IMR-90 (cell line): ENCODE measurements at regions not wholly inside any gene's neighbourhood (a gene's known extent, or its start where the extent isn't known, plus 50 kb on each side); places are given as distances from the start of the nearest gene placed in this dataset.

Source experiments
- ATAC-seq: fragments of 200-7000 bp; cut with Tn5 transposase; 2 replicates; pipeline ENCODE4 v1.9.1; 2020; ENCODE audit warnings: low read depth, mild to moderate bottlenecking, moderate library complexity
- BruUV-seq: library from RNA; stranded (reverse); fragments of 400-500 nt; replicated peaks from 2 replicates; lab custom pipeline; 2021; lab: Mats Ljungman, UMichigan
- CTCF ChIA-PET: fragments of 300-600 bp; formaldehyde crosslinking; extraction: SDS; loops from one replicate; lab custom pipeline; 2021; ENCODE audit warnings: antibody characterized with exemption; lab: Yijun Ruan, JAX
- POLR2A ChIA-PET: fragments of 300-600 bp; sonication (Branson Sonifier 250); formaldehyde crosslinking; loops from one replicate; lab custom pipeline; 2022; ENCODE audit warnings: antibody characterized with exemption; ENCODE audit not compliant: unreplicated experiment; lab: Charles Lee
- DNase-seq: peaks from one replicate; pipeline ENCODE4 v3.0.0; 2013
- H2AFZ ChIP-seq: replicated peaks from 2 replicates; pipeline ENCODE3; 2013; ENCODE audit warnings: low read length, mild to moderate bottlenecking; ENCODE audit not compliant: poor library complexity
- H2AK5ac ChIP-seq: 2 replicates; pipeline ENCODE4 v1.6.1; 2013; ENCODE audit warnings: low read depth, low read length, inconsistent platforms
- H2AK9ac ChIP-seq: replicated peaks from 2 replicates; pipeline ENCODE3; 2013; ENCODE audit warnings: mild to moderate bottlenecking, low read depth, low read length, moderate library complexity; ENCODE audit not compliant: poor library complexity
- H2BK120ac ChIP-seq: 2 replicates; pipeline ENCODE4 v1.6.1; 2013; ENCODE audit warnings: low read depth, low read length, inconsistent platforms
- H2BK15ac ChIP-seq: 3 replicates; pipeline ENCODE4 v1.6.1; 2013; ENCODE audit warnings: low read depth, low read length, inconsistent platforms
- H2BK20ac ChIP-seq: 2 replicates; pipeline ENCODE4 v1.6.1; 2013; ENCODE audit warnings: low read depth, mild to moderate bottlenecking, inconsistent platforms, low read length, moderate library complexity
- H2BK5ac ChIP-seq: 2 replicates; pipeline ENCODE4 v1.6.1; 2013; ENCODE audit warnings: mild to moderate bottlenecking, low read depth, low read length, inconsistent platforms; ENCODE audit not compliant: poor library complexity, severe bottlenecking
- H3K14ac ChIP-seq: replicated peaks from 2 replicates; pipeline ENCODE4 v1.6.1; 2013; ENCODE audit warnings: low read depth, low read length, inconsistent platforms
- H3K18ac ChIP-seq: 2 replicates; pipeline ENCODE4 v1.6.1; 2013; ENCODE audit warnings: low read depth, low read length, control low read depth
- H3K23ac ChIP-seq: 2 replicates; pipeline ENCODE4 v1.6.1; 2013; ENCODE audit warnings: low read depth, low read length, inconsistent platforms
- H3K27ac ChIP-seq: 2 replicates; pipeline ENCODE4 v1.5.1; 2013; ENCODE audit warnings: mild to moderate bottlenecking, control low read depth, low read length; ENCODE audit not compliant: insufficient read depth
- H3K27me3 ChIP-seq: 2 replicates; pipeline ENCODE4 v1.6.1; 2013; ENCODE audit warnings: low read length; ENCODE audit not compliant: control insufficient read depth, insufficient read depth
- H3K36me3 ChIP-seq: 2 replicates; pipeline ENCODE4 v1.6.1; 2013; ENCODE audit warnings: low read length, mixed read lengths; ENCODE audit not compliant: control insufficient read depth, insufficient read depth
- H3K4ac ChIP-seq: 2 replicates; pipeline ENCODE4 v1.6.1; 2013; ENCODE audit warnings: low read depth, low read length, inconsistent platforms
- H3K4me1 ChIP-seq: 2 replicates; pipeline ENCODE4 v1.6.1; 2013; ENCODE audit warnings: low read length, mixed read lengths; ENCODE audit not compliant: control insufficient read depth, insufficient read depth
- H3K4me2 ChIP-seq: 2 replicates; pipeline ENCODE4 v1.6.1; 2013; ENCODE audit warnings: low read depth, mild to moderate bottlenecking, control low read depth, low read length, moderate library complexity
- H3K4me3 ChIP-seq: 2 replicates; pipeline ENCODE4 v1.5.1; 2013; ENCODE audit warnings: low read depth, mild to moderate bottlenecking, control low read depth, low read length, moderate library complexity; ENCODE audit not compliant: insufficient read depth
- H3K56ac ChIP-seq: 2 replicates; pipeline ENCODE4 v1.6.1; 2013; ENCODE audit warnings: low read length, inconsistent platforms; ENCODE audit not compliant: insufficient read depth; ENCODE audit errors: extremely low read depth
- H3K79me1 ChIP-seq, 2 experiments: 2 replicates each; pipeline ENCODE4 v1.6.1; 2013; ENCODE audit warnings: low read length in 2 of 2, inconsistent platforms in 1 of 2, low read depth in 1 of 2
- H3K9ac ChIP-seq: 2 replicates; pipeline ENCODE4 v1.6.1; 2013; ENCODE audit warnings: low read depth, low read length, control low read depth
- H3K9me1 ChIP-seq: 2 replicates; pipeline ENCODE4 v1.6.1; 2013; ENCODE audit warnings: low read length, inconsistent platforms; ENCODE audit not compliant: insufficient read depth
- H3K9me3 ChIP-seq: 2 replicates; pipeline ENCODE4 v1.6.1; 2013; ENCODE audit warnings: low read length; ENCODE audit not compliant: control insufficient read depth, insufficient read depth
- H4K20me1 ChIP-seq: 2 replicates; pipeline ENCODE4 v1.6.1; 2013; ENCODE audit warnings: low read length, inconsistent platforms; ENCODE audit not compliant: insufficient read depth
- H4K5ac ChIP-seq: 2 replicates; pipeline ENCODE4 v1.6.1; 2013; ENCODE audit warnings: mild to moderate bottlenecking, low read depth, low read length, control low read depth
- H4K8ac ChIP-seq, 2 experiments: 2 replicates each; pipeline ENCODE4 v1.6.1; 2013; ENCODE audit warnings: low read depth in 2 of 2, low read length in 2 of 2, control low read depth in 1 of 2, inconsistent platforms in 1 of 2
- H4K91ac ChIP-seq: 2 replicates; pipeline ENCODE4 v1.6.1; 2013; ENCODE audit warnings: low read depth, low read length, inconsistent platforms; ENCODE audit not compliant: insufficient read depth
- CHD1 ChIP-seq: IDR thresholded peaks from 2 replicates; pipeline ENCODE4 v1.6.1; 2012; ENCODE audit warnings: low read depth, low read length, improper control_type of control experiment
- FOS ChIP-seq: fragments of 150-350 bp; IDR thresholded peaks from 2 replicates; pipeline ENCODE4 v1.6.1; 2016; ENCODE audit warnings: low read depth, low read length
- MXI1 ChIP-seq: IDR thresholded peaks from 2 replicates; pipeline ENCODE4 v1.6.1; 2012; ENCODE audit warnings: low read depth, mild to moderate bottlenecking, low read length, moderate library complexity, borderline replicate concordance
- WGBS, 2 experiments: methylation state at CpG; one replicate each; pipeline versions ENCODE4 v1.1.5 to v1.1.7; 2013; ENCODE audit warnings: missing lambda C conversion rate in 2 of 2; ENCODE audit not compliant: insufficient read length in 1 of 2; ENCODE audit errors: extremely low coverage in 2 of 2; 5-methylcytosine and 5-hydroxymethylcytosine counted together
- dilution Hi-C: fragments of 300-500 bp; cut with HindIII; formaldehyde crosslinking; loops from one replicate; pipeline ENCODE4 v1.14.3; 2018; ENCODE audit warnings: low sequenced_read_pairs; ENCODE audit not compliant: unreplicated experiment
- in situ Hi-C: fragments of 300-500 bp; cut with MboI; formaldehyde crosslinking; loops from 3 replicates; pipeline ENCODE4 v1.14.3; 2019; ENCODE audit warnings: low sequenced_read_pairs, inconsistent platforms, mixed read lengths
- intact Hi-C: fragments of 100-400 bp; cut with micrococcal nuclease; formaldehyde crosslinking; loops from 2 replicates; pipeline ENCODE4 v1.10.0; 2022

- H3K4me3 ChIP-seq, result no peak overlapping the region
These were observed 2047.4 kb downstream of the TP53TG3F start for GRCh38 chr16:35506898-35507194.

More at GRCh38 chr16:35506898-35507194, 2047.4 kb downstream of the TP53TG3F start:
- no peak overlapping the region for H3K4me2 ChIP-seq
- H3K4me1 ChIP-seq, result no peaks in the 10 kb centered on the region
- H2AK9ac ChIP-seq, result no peak overlapping the region
- ChIA-PET POLR2A (no interaction called here), CTCF (no interaction called here)
- DNase-seq, result no peak
- no peak overlapping the region for H2AFZ ChIP-seq
- no peaks in the 10 kb centered on the region for H4K20me1 ChIP-seq
- intact Hi-C loops (no loop called here), in situ Hi-C loops (no loop called here), dilution Hi-C loops (no loop called here)
- H3K23ac ChIP-seq, result no peak overlapping the region
- no peak overlapping the region for H3K18ac ChIP-seq
- no peak overlapping the region for H3K14ac ChIP-seq
- H4K5ac ChIP-seq, result no peak overlapping the region
- H4K8ac ChIP-seq, result no peak overlapping the region
- H3K27ac ChIP-seq, result no peak overlapping the region
- no peak overlapping the region for H3K4ac ChIP-seq
- no peaks in the 10 kb centered on the region for H3K27me3 ChIP-seq
- H3K56ac ChIP-seq, result no peak overlapping the region
- H2BK20ac ChIP-seq, result no peak overlapping the region
- H2AK5ac ChIP-seq, result no peak overlapping the region
- TF ChIP-seq CHD1 (no peak), MXI1 (no peak), FOS (no peak)
- BruUV-seq, result no TSS peak
- H2BK15ac ChIP-seq, result no peak overlapping the region
- no peak overlapping the region for H3K9ac ChIP-seq
- ATAC-seq, result no peak
- no peak overlapping the region for H2BK5ac ChIP-seq
- no peaks in the 10 kb centered on the region for H3K79me1 ChIP-seq
- no peaks in the 10 kb centered on the region for H3K36me3 ChIP-seq
- H3K9me1 ChIP-seq, result no peaks in the 10 kb centered on the region
- no peak overlapping the region for H4K91ac ChIP-seq
- peaks cover 19% of the 10 kb centered on the region for H3K9me3 ChIP-seq
- no peak overlapping the region for H2BK120ac ChIP-seq
- WGBS, 2 experiments, result no CpG with 5 or more reads among the region's 16 CpGs
